IPS-NIHi7 (cell line): ENCODE measurements at regions not wholly inside any gene's neighbourhood (a gene's known extent, or its start where the extent isn't known, plus 50 kb on each side); places are given as distances from the start of the nearest gene placed in this dataset.

Source experiments
- DNase-seq: peaks from one replicate; pipeline ENCODE4 v3.0.0; 2012; ENCODE audit warnings: mixed read lengths; ENCODE audit errors: extremely low spot score

- DNase-seq: no peak
Measured at GRCh38 chr6:90753820-90754643, 167.2 kb upstream of the MAP3K7 start.

DNA sequence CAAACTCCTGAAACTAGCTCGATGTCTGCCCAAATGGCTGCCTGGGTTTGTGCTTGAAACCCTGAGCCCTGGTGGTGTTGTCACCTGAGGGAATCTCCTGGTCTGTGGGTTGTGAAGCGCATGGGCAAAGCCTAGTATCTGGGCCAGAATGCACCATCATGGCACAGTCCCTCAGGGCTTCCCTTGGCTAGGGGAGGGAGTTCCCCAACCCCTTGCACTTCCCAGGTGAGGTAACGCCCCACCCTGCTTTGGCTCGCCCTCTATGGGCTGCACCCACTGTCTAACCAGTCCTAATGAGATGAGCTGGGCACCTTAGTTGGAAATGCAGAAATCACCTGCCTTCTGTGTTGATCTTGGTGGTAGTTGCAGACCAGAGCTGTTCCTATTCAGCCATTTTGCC is 152.9 kb upstream of the MAP3K7 start:
- no peak for DNase-seq

DNA sequence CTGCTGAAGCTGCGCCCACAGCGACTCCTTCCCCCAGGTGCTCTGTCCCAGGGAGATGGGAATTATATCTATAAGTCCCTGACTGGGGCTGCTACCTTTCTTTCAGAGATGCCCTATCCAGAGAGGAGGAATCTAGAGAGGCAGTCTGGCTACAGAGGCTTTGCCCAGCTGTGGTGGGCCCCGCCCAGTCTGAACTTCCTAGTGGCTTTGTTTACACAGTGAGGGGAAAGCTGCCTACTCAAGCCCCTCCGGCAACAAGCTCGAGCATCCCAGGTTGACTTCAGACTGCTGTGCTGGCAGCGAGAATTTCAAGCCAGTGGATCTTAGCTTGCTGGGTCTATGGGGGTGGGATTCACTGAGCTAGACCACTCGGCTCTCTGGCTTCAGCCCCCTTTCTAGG is 152.5 kb upstream of the MAP3K7 start:
- DNase-seq: no peak

DNA sequence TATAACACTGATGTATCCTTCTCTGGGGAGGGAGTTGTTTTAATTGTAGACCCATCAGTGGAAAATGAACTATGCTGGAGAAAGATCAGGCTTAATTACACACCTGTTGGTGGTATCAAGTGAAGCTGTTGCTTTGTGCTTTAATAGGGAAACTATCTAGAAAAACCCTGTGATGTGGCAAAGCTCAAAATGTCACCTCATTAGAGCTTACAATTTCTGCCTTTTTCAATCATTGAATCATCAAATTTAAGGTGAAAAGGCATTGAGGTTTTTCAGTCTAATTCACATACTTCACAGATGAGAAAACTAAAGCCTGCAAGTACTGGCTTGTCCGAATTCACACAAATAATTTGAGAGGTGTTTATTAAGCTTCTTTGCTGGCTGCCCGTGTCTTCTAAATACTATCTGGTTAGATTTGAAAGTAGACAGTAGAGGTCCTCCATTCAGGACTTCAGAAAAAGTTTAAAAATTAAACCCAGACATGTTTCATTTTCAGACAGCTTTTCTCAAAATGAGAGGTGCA is 143.3 kb upstream of the MAP3K7 start:
- DNase-seq: no peak

DNA sequence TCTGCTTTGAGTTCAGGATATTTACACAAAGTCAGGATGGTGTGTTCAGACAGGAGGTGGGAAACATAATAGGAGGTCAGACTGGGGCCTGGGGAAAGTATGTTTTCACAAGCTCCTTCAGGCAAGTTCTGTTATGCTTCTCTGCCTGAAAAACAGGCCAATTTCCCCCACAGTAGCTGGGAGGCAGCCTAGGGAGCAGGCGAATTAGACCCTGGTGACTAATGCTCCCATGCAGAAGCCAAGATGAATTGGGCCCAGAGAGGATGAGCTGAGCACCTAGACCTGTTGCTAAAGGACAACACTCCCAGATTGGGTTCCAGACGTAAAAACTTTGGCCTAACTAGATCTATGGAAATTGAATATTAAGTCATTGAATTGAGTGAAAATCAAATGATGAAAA is 142.2 kb upstream of the MAP3K7 start:
- DNase-seq: no peak

DNA sequence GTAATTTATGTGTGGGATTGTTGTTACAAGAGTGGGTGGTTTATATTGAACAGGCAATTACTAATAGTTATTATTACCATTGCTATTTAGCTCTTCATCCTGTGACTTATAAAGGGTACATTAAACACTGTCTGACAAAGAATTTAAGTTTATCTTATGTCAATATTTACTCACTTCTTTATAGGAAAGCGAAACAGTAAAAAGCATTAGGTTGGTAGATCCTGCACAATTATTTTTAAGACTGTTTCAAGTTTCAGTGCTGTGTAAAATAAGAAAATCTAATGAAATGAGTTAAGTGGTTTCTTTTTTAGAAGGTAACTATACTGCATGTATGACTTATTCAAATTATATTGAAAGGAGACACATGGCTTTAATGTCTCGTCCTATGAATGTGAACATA is 135.8 kb upstream of the MAP3K7 start:
- DNase-seq: no peak

DNA sequence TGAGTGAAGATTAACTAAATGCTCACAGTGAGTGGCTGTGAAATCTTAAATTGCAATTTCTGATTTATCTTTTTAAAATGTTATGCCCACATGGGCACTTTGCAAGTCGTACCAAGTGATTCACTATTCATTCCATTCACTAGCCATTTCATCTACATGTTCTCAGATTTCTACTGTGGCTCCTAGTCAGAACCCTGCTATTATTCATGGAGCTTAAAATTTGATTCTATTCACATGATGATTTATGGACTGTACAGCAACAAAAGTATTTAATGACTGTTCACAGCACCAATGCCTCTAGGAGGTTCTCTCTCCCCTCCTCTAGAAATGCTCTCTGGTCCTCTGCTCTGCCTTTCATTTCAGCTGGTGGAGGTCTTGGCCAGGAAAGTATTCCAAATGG is 133.5 kb upstream of the MAP3K7 start:
- no peak for DNase-seq

GRCh38 chr6:90719321-90720195 is 132.7 kb upstream of the MAP3K7 start:
- no peak for DNase-seq

DNA sequence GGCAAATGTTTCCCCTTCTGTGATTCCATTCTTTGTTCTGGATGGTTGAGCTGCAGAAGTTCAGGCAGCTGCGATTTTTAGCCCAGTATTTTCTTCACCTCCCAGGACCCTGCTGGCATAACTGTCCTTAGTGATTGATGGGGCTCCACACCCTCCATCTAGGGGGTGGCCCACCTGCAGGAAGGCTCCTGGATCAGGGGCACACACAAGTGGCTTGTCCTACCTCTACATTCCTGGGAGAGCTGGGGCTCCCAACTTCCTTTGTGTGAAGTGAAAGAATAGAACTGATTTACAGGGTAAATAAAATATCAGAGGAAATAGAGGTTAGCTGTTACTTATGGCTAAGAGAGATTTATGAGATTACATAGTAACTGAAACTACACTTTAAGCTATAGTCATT is 129.5 kb upstream of the MAP3K7 start:
- no peak for DNase-seq

DNA sequence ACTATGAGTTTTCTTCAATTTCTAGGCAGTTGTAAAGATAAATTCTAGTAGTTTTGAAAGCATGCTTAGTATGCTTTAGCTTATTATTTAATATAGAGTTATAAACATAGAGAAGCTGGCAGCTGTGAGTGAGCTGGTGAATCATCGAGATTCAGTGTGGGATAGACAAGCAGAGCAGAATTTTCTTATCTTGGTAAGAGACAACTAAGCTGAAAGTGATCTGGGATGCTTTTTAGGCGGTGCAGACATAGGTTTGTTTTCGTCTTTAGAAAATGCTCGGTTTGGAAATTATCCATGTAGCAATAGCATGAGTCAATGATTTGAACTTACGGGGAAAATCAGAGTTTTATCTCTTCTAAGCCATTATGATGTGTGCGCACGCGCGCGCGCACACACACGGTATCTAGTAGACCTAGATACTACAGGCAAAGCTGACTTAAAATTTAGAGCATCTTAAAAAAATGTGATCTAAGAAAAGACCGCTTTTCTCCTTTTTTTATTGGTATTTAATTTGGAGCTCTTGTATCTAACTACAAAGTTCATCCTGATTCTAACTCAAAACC is 128.3 kb upstream of the MAP3K7 start:
- no peak for DNase-seq

DNA sequence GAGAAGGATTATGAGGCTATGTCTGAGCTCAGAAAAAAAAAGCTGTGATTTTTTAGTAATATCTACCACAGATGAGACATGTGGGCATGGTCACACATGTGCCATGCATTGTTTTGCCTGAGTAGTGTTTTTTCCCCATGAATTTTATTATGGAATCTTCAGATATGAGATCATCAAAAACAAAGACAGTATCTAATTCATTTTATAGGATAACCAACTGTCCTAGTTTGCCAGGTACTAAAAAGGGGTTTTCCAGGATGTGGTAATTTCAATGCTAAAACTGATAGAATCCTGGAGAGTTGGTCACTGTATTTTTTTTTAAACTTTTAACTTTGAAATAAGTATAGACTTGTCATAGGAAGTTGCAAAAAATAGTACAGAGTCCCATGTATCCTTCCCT is 127.4 kb upstream of the MAP3K7 start:
- DNase-seq: no peak

DNA sequence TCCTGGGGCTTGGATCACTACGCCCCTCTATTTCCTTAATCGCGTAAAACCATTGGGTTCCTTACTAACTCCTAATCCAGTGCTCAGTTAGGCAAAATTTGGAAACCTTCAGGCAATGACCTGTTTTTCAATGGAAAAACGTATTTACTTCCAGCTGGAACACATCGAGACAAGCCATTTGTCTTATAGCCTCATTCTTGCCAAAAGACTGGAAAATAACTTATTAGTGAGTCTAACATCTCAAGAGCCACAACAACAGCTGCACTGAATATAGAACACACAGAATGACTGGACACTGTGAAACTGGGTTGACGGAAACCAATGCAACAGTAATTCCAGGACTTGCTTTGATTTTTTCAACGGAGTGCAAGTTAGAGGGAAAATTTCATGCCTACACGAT is 125.2 kb upstream of the MAP3K7 start:
- DNase-seq: no peak

DNA sequence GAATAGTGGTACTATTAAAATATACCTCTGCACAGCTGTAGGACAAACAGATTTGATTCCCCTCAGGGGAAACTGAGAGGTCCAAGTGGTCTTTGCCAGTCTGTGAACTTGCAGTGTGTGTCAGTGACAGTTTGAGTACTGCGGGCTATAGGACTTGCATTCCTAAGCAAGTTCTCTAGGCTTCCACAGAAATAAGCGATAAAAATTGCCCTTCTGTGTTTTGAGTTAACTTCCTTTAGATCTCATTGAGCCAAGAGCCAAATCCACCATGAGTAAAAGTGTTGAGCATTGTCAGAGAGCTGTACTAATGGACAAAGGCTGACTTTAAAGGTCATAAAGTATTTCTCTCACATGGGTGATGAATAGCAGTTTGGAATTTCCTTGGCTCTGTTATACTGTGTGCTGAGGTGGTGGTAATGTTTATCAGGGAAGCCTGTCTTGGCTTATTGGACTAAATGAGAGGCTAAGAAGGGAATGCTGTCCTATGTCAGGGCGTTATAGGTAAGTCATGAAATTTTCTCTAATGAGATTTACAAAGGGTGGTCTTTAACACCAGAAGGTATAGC is 122.6 kb upstream of the MAP3K7 start:
- DNase-seq: no peak

- DNase-seq: no peak
Measured at GRCh38 chr6:90708206-90708737, 121.4 kb upstream of the MAP3K7 start.

GRCh38 chr6:90707246-90707645 is 120.4 kb upstream of the MAP3K7 start:
- DNase-seq: no peak

- no peak for DNase-seq
Measured at GRCh38 chr6:90703336-90703735, 116.5 kb upstream of the MAP3K7 start.

GRCh38 chr6:90701926-90702325 is 115.1 kb upstream of the MAP3K7 start:
- DNase-seq: no peak

DNA sequence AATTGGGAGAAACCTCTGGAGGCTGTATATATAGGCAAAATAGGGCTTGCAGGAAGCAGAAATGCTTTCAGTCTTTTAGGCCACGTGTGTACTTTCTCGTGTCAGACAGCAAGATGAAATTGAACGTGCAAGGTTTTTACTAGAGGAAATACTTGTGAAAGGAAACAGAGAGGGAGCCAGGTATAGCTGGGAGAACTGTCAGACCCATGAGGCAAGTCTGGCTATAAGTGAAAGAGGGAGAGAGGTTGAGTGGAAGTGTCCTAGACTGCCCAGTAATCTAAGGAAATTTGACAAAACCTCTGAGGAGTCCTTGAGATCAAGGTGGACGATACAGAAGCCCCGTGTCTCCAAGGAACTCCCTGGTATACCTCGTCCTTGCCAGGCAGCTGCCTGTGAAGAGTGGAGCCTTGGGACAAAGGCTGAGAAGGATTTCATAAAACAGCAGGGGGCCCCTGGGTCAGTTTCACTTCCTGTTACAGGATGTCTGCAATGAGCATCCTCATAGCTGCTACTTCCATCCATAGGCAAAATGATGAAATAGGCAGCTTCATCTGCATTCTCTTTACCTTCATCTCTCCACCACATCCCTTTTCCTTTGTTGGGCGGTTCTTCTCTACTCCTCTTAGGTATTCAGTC is 114.4 kb upstream of the MAP3K7 start:
- DNase-seq: peak; percentile 51

GRCh38 chr6:90695316-90695715 is 108.4 kb upstream of the MAP3K7 start:
- no peak for DNase-seq

DNA sequence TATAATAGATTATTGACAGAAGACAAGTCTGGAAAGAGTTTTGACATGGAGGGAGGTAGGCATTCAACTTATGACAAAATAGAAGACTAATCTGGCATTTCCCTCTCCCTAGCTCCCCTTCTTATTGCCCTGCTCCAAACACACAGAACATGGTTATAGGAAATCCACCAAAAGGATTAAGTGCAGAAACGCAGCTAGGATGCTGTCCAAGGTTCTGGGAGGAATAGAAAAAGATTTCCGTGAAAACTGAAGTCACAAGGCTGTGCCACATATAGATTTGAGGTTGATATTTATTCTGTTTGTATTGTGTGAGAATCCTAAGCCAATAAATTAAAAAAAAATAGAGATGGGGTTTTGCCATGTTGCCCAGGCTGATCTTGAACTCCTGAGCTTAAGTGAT is 107.9 kb upstream of the MAP3K7 start:
- DNase-seq: no peak

- peak; percentile 38 for DNase-seq
Measured at GRCh38 chr6:90691823-90692222, 105.0 kb upstream of the MAP3K7 start.
